Stimulated activated CD8-positive, alpha-beta memory T cell treated with anti-CD3 and anti-CD28 coated beads, Interleukin-2, amount 100 ng/mL, for 48 hours (primary cell): ENCODE measurements at regions not wholly inside any gene's neighbourhood (a gene's known extent, or its start where the extent isn't known, plus 50 kb on each side); places are given as distances from the start of the nearest gene placed in this dataset.
"Not testable (repeated sequence)": the region's sequence is repeated elsewhere in the genome, so short reads cannot be mapped to it uniquely, and the experiment has no call there.

Experiments
- DNase-seq, 2 donors: peaks; one replicate each; pipeline ENCODE4 v3.0.0-alpha.2; 2020; ENCODE audit warnings: low read depth in 2 of 2

GRCh38 chr14:86799244-86799647 is 1193.7 kb downstream of the GALC start:
- DNase-seq, result no peak

GRCh38 chr14:86798330-86798729 is 1194.7 kb downstream of the GALC start:
- DNase-seq, result no peak

GRCh38 chr14:86797075-86797351 is 1196.0 kb downstream of the GALC start:
- no peak for DNase-seq

- no peak for DNase-seq
These were observed 1196.5 kb downstream of the GALC start for GRCh38 chr14:86796221-86797074.

- no peak for DNase-seq
These were observed 1198.3 kb downstream of the GALC start for GRCh38 chr14:86794689-86795088.

GRCh38 chr14:86790408-86791364 is 1202.3 kb downstream of the GALC start:
- DNase-seq, result no peak

- no peak for DNase-seq
These were observed 1204.8 kb downstream of the GALC start for GRCh38 chr14:86788224-86788623.

GRCh38 chr14:86787717-86788116 is 1205.3 kb downstream of the GALC start:
- DNase-seq, result no peak

- DNase-seq, result no peak
These were observed 1210.8 kb downstream of the GALC start for GRCh38 chr14:86782092-86782580.

GRCh38 chr14:86780876-86781510 is 1212.0 kb downstream of the GALC start:
- DNase-seq, result no peak

GRCh38 chr14:86780461-86780860 is 1212.5 kb downstream of the GALC start:
- DNase-seq, result no peak

GRCh38 chr14:86779416-86779815 is 1213.6 kb downstream of the GALC start:
- no peak for DNase-seq

GRCh38 chr14:86777963-86778602 is 1214.9 kb downstream of the GALC start:
- no peak for DNase-seq

GRCh38 chr14:86775896-86776295 is 1217.1 kb downstream of the GALC start:
- not testable (repeated sequence) for DNase-seq

GRCh38 chr14:86774916-86775315 is 1218.1 kb downstream of the GALC start:
- DNase-seq, result no peak

- DNase-seq, result no peak
These were observed 1220.9 kb downstream of the GALC start for GRCh38 chr14:86772075-86772474.

- no peak for DNase-seq
These were observed 1222.8 kb downstream of the GALC start for GRCh38 chr14:86770186-86770585.

- no peak for DNase-seq
These were observed 1226.5 kb downstream of the GALC start for GRCh38 chr14:86766469-86766868.

GRCh38 chr14:86761611-86762010 is 1231.4 kb downstream of the GALC start:
- no peak for DNase-seq

GRCh38 chr14:86756521-86757190 is 1226.7 kb downstream of the FLRT2 start:
- DNase-seq, result no peak

- not testable (repeated sequence) for DNase-seq
These were observed 1220.5 kb downstream of the FLRT2 start for GRCh38 chr14:86750488-86750887.
